ENCODE measurements at regions not wholly inside any gene's neighbourhood (a gene's known extent, or its start where the extent isn't known, plus 50 kb on each side); places are given as distances from the start of the nearest gene placed in this dataset.

DNA sequence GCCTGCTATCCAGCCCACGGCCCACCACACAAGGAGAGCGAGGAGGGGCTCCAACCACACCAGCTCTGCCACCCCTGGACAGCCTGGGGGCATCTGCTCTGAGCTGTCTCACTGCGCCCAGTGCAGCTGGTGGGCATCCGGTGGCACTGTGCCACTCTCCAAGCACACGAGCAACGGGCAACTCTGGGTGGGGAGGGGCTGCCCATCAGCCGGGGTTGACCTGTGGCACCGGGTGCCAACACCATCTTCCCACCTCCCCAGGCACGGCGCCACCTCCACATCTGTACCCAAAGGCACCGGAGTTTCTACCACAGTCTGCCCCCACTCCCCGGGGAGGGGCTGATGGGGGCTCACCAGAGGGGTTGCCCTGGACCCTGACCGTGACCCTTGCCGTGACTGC, 241.8 kb downstream of the RBFOX3 start:
- DNase-seq (ENCODE audit: low read depth in 2 of 2), result no peak

DNA sequence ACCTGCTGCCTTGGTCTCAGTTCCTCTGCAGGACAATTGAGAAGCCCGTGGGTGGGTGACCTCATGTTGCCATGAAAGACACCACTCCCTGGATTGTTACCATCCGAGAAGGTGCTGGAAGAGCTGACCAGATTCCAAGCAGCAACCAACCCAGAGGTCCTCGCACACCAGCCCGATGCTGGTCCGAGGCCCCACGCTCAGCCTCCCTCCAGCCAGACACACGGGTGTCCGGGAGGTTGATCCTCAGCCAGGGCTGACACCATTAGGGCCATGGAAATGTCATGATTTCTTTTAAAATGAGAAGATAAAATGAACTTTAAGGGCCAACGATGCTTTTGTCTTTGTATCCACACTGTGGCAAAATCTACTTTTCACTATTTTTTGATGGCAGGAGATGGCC, 242.3 kb downstream of the RBFOX3 start:
- no peak for DNase-seq (ENCODE audit: low read depth in 2 of 2)

DNA sequence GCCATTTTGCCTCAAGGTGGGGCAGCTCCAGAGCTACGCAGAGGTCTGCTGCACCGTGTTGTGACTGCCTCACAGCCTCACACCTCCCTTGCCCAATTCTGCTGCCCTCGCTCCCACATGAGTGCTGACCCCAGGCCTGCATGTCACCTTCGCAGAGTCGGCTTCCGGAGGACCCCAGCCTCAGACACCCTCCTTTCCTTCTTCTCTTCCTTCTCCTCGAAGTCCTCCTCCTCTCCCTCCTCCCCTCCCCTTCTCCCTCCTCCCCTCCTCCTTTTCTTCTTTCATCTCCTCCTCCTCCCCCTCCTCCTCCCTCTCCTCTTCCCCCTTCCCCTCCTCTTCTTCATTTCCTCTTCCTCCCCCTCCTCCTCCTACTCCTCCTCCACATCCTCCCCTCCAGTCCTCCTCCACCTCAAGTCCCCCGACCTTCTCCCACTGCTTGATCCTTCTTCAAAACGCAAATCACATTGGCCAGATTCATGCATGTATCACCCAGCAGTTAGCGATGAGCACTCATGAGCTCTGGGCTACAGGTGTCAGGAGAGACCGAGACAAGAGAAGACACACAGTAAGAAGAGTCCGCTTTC, 243.8 kb downstream of the RBFOX3 start:
- no peak for DNase-seq (ENCODE audit: low read depth in 2 of 2)

DNA sequence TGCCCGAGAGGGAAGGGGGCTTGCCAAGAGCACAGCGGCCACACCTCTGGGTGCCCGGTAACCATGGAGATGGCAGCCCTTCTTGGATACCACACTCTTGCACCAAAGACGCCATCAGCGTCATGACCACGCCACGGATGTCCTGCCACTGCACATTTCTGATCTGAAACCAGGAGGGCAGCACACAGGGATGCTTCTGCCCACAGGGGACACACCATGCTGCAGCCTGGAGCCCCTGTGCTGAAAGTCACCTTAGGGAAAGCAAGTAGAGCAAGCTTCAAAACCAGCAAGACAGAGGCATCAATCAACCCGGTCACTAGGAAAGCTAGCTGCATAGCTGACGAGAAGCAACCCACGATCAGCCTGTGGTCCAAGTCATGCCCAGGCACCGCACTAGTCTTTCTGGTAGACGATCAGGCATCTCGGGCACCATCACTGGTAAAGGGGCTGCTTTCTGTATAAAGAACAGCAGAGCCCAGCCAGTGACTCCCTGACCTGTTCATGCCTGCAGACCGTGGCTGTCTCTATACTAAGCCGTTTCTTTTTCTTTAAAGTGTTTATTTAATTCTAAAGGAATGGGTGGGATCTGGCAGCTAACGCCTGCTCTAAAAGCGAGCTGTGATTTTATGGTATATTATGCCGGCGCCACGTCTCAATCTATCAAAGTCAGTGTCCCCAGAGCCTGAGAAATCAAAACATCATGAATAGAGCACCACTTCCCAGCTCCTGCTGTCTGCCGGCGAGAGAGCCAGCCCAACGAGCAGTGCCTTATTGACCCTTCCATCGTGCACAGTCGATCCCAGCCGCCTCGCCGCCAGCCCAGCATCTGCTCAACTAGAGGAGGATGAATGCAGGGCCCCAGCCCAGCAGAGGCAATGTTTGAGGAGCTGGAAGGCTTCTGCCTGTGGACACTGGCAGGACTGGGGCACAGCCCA, 244.7 kb downstream of the RBFOX3 start:
- DNase-seq (ENCODE audit: low read depth in 2 of 2), result no peak

DNA sequence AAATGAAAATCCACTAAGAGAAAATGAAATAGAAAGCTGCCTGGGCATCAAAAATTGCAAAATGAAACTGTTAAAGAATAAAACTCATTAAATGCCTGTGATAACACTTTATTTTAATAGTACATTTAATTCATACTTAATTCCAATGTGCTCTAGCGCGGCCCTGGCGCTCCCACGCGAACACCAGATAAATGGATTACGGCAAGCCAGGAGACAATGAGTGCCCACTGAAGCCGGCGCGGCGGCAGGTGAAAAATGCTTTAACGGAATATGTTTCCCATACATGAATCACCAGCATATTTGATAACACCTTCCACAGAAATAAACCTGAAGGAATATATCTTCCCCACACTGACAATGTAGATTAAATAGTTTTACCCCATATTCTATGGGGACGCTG, 245.5 kb downstream of the RBFOX3 start:
- no peak for DNase-seq (ENCODE audit: low read depth in 2 of 2)

DNA sequence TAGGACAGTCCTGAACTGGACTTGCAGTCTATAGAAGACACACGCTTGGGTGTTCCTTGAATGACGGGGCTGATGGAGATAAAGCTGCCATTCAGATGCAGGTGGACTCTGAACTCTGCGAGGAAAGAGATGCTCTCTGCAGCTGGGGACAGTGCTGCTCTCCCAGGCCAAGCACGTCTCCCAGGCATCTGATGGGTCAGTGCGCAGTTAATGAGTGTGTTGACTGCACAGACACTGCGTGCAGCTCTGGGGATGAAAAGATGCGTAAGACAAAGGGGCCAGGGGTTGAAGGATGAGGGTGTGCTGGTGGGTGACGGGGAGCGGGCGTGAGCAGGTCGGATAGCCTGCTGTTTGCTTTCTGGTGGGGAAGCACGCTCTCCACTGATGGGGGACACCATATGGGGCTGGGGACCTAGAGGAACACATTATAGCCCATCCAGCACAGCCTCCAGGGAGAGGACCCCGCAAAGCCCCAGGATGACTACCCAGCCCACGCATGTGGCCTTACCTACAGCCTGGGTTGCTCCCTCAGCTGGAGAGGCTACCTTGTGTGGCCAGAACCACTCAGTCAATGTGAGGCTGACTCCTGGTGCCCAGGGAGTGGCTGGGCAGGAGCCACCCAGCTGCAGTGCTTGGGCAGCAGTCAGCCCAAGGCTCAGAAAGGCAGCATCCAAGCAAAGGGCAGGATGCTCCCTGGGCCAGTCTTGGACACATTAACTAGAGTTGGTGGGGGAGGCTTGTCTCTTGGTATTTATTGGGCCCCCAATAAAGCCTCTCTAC, 246.3 kb downstream of the RBFOX3 start:
- no peak for DNase-seq (ENCODE audit: low read depth in 2 of 2)

DNA sequence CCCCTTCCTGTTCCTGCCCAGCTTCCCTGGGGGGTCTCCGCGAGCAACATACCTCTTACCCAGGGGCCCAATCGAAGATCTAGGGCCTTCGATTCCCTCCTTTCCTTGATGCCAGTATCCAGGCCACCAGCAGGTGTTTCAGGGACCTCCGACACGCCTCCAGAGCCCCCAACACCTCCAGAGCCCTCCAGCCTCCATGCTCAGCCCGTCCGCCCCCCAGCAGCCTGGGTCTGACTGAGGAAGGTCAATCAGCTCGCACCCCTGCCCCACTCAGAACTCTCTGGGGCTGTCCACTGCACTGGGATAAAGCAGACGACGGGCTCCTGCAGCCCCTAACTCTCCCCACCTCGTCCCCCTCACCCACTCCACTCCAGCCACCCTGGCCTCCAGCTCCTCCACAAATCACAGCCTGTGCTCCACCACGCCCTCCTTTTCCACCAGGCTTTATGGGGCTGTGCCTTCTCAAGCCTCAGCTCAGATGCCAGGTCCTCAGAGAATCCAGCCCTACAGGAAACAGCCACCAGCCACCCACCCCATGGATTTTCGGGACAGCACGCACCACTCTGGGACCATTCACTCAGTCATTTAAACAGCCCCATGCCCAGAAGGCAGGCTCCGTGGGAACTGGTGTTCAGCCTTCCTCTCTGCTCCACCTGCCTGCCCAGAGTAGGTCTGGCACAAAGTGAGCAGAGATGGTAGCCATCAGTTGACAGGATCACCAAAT, 247.1 kb downstream of the RBFOX3 start:
- DNase-seq (ENCODE audit: low read depth in 2 of 2), result no peak

DNA sequence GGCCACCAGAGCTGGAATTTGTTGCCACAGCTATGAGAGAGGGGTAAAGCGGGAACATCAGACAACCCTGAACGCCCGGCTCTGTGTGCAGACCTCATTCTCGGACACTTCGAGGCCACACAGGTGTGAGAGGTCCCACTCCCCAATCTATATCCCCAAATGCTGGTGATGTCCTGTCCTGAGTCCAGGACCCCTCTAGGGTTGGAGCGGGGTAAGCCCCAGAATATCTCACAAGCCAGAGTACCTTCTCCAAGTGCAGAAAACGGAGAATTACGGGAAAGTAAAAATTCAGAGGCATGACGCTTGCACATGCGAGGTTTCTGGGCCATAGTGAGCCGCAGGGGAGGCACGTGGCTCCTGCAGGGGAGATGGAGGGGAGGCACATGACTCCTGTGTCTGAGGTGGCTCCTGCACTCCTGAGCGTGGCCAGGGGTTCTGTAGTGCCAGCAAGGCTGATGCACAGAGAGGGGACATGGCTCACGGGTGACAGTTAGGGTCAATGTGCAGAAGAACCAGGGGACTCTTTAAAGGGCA, 248.0 kb downstream of the RBFOX3 start:
- no peak for DNase-seq (ENCODE audit: low read depth in 2 of 2)

DNA sequence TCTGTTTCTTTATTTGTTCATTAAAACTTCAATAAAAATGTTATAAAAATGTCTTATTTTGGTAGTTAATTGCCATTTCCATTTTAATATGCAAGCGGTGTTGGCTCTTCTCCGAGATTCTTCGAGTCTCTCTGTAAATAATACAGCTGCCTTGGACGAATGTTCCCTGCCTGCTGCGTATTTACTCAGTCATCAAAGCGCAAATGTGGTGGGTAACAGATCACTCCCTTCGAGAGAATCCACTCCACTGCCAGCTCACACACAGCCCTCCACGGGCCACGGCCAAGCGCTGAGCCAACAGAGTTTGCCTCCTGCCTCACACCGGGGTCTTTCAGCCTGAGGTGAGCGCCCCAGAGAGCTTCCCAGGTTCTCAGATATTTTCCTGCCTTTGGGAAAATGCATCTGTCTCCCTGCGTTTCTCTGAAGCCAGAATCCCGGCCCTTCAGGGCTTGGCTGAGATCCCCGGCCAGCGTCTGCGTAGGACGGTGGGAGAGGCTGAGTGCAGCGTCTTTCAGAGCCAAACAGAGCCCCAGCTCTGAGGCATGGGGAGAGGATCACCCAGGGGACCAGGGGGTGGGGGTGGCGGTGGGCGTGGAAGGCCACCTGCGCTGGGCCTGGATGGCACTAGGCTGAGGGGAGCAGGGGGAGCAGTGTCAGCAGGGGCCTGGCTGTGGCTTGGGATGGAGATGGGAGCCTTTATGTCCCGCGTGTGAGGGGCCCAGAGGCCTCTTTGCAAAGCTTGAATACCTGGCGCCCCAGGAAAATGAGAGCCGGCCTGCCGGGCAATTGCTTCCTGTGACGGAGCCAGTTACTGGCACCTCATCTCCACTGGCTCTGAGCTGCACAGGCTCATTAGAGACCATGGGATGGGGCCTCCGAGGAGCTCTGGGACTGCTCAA, 248.7 kb downstream of the RBFOX3 start:
- DNase-seq (ENCODE audit: low read depth in 2 of 2), result no peak

DNA sequence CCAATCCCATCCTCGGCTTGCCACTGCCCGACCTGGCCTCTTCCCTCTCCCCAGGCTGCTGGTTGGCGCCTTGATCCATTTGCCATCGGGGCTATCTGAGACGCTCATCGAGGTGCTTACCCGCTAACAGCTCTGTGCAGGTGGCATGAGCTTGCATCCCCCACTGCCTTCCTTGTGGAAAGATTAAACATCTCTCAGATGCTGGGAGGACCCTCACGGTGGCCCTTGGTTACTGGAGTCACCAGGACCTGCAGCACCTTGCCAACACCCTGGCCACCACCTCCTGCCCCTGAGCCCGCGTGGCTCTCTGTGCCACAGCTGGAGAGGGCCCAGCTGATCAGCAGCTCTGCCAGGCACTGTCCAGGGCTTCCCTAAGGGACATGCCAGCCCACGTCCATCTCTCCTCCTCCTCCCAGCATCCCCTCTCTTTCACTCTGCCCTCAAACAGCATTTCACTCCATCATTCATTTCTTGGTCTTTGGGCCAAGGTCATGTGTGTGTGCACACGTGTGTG, 249.6 kb downstream of the RBFOX3 start:
- DNase-seq (ENCODE audit: low read depth in 2 of 2), result no peak

DNA sequence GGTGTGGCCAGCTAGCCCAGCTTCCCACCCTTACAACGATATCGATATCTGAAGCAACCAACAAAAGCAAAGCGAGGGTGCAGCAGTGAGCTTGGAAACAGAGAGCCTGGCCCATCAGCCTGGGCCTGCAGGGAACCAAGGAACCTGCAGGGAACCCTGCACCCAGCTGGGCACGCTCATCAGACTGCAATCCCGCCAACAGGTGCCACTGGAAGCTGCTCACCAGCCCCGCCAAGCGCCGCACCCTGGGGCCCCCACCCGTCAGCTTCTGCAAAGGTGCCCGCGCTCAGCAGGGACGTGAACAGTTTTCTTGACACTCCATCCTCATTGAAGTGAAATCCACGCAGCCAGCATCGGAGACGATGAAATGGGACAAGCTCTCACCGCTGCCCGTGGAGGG, 250.7 kb downstream of the RBFOX3 start:
- no peak for DNase-seq (ENCODE audit: low read depth in 2 of 2)

DNA sequence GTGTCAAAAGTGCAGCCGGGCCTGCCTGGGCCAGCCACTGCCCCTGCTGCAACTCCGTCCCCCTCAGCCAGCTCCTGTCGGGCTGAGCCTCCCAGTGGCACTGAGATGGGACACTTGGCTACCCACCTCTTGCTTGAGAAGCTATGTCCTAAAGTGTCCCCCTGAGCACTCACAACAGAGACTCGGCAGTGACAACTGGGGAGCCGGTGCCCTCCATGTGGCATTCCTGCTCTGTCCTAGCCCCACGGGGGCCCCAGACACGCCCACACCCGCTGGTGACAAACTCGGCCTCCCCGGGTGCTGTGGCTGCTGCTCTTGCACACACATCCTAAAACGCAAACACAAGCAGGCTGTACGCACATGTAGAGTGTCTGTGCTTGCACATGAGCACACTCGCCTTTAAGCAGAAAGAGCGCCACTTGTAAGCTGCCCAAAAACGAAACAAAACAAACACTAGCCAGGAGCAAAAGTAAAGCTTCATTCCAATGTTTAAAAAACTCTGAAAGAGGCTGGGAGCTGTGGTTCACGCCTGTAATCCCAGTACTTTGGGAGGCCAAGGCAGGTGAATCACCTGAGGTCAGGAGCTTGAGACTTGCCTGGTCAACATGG, 253.9 kb downstream of the RBFOX3 start:
- DNase-seq (ENCODE audit: low read depth in 2 of 2), result no peak

DNA sequence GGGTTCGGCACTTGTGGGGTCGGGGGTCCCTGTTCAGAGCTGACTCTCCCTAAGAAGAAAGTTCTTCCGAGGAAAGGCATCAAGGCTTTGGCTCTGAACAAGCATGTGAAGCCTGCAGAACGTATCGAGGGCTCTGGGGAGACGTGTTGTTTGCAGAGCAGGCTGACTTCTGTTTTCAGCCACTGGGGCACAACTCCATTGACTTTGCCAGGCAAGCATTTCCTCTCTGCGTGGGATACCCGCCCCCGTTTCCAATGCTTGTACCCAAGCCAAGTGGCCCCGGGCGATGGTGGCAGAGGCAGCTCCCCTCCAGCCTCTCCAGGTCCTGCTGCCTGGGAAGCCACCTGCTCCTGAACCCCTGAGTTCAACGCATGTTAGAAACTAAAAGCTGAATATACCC, 255.7 kb downstream of the RBFOX3 start:
- DNase-seq (ENCODE audit: low read depth in 2 of 2), result no peak

DNA sequence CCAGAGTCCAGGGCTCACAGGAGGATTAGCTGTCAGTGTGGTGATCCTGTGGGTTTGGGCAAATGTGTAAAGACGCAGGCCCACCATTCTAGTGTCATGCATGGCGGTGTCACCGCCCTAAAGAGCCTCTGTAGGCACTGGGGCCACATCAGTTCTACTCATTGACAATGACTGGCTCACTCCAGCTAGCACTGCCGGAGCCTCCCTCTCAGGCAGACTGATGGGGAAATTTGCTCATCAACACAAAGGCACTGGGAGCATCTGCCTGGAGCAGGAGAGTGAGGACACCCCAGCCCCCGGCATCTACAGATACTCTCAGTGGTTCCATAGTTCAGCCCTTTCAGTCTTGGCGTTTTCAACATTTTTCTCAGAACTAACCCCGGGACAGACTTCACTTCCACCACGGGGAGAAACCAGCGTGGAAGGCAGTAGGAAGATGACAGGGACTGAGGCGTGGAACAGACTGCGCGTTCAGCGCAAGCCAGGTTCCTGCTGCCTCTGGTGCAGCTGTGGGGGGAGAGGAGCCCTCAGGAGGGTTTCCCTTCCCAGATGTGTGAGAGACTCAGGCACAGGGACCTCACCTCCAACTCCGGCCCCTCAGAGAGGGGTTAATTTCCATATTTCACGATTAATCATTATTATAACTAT, 256.6 kb downstream of the RBFOX3 start:
- no peak for DNase-seq (ENCODE audit: low read depth in 2 of 2)

DNA sequence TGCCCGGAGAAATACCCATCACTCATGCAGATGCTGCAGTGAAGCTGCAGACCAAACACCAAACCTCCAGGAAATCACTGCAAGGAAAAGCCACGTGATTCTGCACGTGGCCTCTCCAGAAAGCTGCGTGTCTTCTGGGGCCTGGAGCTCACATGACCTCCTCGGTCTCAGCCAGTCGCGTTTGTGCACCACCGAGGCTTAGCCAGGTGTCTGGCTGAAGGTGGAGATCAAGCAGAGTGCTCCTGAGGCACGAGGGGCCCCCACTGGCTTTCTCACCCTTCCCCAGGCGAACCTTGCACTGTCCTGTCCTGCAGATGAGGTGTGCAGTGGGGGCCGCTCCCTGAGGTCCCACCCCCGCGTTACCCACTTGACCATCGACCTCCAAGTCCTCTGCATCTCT, 257.3 kb downstream of the RBFOX3 start:
- no peak for DNase-seq (ENCODE audit: low read depth in 2 of 2)

DNA sequence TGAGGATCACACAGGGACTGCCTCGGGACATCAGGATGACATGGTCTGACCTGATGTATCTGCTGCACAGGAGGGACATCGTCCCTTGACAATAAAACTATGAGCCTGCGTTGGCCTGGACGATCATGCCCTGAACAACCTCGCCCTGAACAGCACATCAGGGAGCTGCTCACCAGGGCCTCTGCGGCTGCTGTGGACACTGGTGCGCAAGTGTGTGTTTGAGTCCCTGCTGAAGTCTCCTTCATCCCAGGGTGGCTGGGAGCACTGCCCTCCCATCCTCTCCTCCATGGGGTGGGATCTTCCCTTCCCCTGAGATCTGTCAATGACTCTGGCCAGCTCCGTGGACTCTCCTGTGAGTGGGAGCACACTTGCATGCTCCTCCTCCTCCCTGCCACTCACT, 257.8 kb downstream of the RBFOX3 start:
- DNase-seq (ENCODE audit: low read depth in 2 of 2), result no peak

DNA sequence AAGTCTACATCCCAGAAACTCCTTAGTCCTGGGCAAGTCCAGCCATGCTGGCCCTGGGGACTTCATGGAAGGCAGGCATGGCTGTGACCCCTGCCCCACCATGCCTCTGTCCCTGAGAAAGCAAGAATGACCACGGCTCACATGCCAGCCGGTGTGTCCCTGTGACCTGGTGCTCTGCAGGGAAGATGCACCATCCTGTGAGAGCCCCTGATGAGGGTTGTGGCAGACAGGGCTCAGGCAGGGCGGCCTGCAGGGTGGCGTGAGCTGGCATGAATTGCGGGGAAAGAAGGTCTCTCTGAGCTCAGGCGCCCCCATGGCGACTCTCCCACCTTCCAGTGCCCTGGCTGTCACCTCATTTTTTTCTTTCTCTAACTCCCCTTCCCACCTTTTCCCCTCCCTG, 260.3 kb downstream of the RBFOX3 start:
- no peak for DNase-seq (ENCODE audit: low read depth in 2 of 2)

DNA sequence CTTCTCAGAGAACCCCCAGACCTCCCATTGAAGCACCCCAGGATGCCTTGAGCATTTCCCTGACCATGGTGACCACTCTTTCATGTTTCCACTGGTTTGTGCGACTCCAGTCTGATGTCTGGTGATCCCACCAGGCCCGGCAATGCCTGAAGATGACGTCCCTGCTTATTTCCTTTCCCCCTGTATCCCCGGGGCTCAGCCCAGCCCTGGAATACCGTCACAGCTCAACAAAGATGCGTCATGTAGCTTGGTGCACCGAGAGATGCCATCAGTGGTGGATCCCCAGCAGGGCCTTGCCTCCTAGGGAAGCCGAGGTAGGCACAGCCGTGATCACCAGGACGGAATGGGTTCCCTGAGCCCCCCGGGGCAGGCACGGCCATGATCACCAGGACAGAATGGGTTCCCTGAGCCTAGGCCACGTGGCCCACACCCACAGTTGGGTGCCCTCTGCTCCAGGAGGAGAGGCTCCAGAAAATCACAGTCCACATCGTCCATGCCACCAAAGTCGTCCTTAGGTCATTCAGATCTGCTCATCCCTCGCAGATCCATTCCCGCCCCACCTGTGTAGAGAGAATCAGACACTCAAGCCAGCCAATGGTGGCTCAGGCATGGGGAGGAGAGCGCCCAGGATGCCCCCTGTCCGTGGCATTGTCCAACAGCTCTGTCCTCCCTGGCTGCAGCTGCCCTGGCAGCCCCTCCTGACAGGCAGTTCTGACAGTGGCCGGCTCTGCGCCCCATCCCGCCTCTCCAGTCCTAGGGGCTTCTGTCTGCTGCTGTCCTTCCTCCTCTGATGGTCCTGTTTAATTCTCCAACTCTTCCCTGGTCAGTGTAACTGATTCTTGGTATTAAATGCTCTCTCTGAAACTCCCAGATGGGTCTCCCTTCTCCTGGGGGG, 261.1 kb downstream of the RBFOX3 start:
- no peak for DNase-seq (ENCODE audit: low read depth in 2 of 2)

DNA sequence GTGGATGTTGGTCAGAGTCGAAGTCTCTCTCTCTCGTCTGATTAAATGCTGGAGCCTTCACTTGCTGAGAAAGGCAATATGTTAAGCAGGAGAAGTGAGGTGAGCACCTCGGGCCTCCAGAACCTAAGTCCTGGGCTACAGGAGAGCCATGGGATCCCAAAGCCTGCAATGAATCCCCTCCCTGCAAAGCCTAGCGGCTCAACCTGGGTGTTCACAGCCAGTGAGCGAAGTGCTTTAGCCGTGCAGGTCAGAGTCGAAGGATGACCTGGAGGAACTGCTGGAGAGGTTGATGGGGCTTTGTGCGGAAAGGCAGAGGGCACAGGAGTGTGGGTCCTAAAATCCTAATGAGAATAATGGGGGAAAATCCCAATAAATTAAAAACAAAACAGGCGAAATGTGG, 267.8 kb downstream of the ENGASE start:
- DNase-seq (ENCODE audit: low read depth in 2 of 2), result no peak

Data from stimulated activated CD4-positive, alpha-beta T cell treated with anti-CD3 and anti-CD28 coated beads, Interleukin-1b, Interleukin-23, amount 100 ng/mL, for 4 hours (primary cell).